Karpas-422 (cell line): ENCODE measurements at regions not wholly inside any gene's neighbourhood (a gene's known extent, or its start where the extent isn't known, plus 50 kb on each side); places are given as distances from the start of the nearest gene placed in this dataset.

Experiments
- DNase-seq: peaks from one replicate; pipeline ENCODE4 v3.0.0-alpha.2; 2015
- H2AFZ ChIP-seq: fragments of 200-600 bp; sonication (generic); 2 replicates; pipeline ENCODE4 v1.6.1; 2014; ENCODE audit warnings: antibody characterized with exemption, low read length, mixed read lengths
- H3K27ac ChIP-seq: fragments of 200-600 bp; sonication (generic); 2 replicates; pipeline ENCODE4 v1.5.1; 2014; ENCODE audit warnings: mild to moderate bottlenecking, low read length, moderate library complexity
- H3K27me3 ChIP-seq: fragments of 200-600 bp; sonication (generic); 2 replicates; pipeline ENCODE4 v1.6.1; 2014; ENCODE audit warnings: low read length, mixed read lengths
- H3K36me3 ChIP-seq: fragments of 200-600 bp; sonication (generic); 2 replicates; pipeline ENCODE4 v1.6.1; 2014; ENCODE audit warnings: low read length, mixed read lengths; ENCODE audit not compliant: insufficient read depth
- H3K4me1 ChIP-seq: fragments of 200-600 bp; sonication (generic); 2 replicates; pipeline ENCODE4 v1.6.1; 2014; ENCODE audit warnings: mild to moderate bottlenecking, low read length, mixed read lengths
- H3K4me2 ChIP-seq: fragments of 200-600 bp; sonication (generic); 2 replicates; pipeline ENCODE4 v1.6.1; 2014; ENCODE audit warnings: low read length, low read depth, mild to moderate bottlenecking; ENCODE audit not compliant: poor library complexity, severe bottlenecking
- H3K4me3 ChIP-seq: fragments of 200-600 bp; sonication (generic); 2 replicates; pipeline ENCODE4 v1.5.1; 2014; ENCODE audit warnings: mild to moderate bottlenecking, antibody characterized with exemption, low read length, mixed read lengths
- H3K79me2 ChIP-seq: fragments of 200-600 bp; sonication (generic); 2 replicates; pipeline ENCODE4 v1.6.1; 2014; ENCODE audit warnings: mild to moderate bottlenecking, low read length, mixed read lengths
- H3K9ac ChIP-seq: fragments of 200-600 bp; sonication (generic); 2 replicates; pipeline ENCODE4 v1.6.0; 2014; ENCODE audit warnings: low read length
- H3K9me2 ChIP-seq: fragments of 200-600 bp; sonication (generic), shearing (Covaris generic); replicated peaks from 2 replicates; pipeline ENCODE4 v1.6.0; 2014; ENCODE audit warnings: mild to moderate bottlenecking, low read length, moderate library complexity; ENCODE audit not compliant: insufficient read depth
- H3K9me3 ChIP-seq: fragments of 300-700, 200-600 bp; sonication (generic); 2 replicates; pipeline ENCODE4 v1.6.1; 2014; ENCODE audit warnings: low read length, mixed read lengths
- H4K20me1 ChIP-seq: fragments of 200-600 bp; sonication (generic); 2 replicates; pipeline ENCODE4 v1.6.1; 2014; ENCODE audit warnings: mild to moderate bottlenecking, antibody characterized with exemption, low read length, low read depth; ENCODE audit not compliant: insufficient read depth

- no peaks in the 10 kb centered on the region for H3K79me2 ChIP-seq
- no peaks in the 10 kb centered on the region for H3K36me3 ChIP-seq
- H3K9me2 ChIP-seq = no peaks in the 10 kb centered on the region
- no peak overlapping the region for H3K4me3 ChIP-seq
- no peak overlapping the region for H3K27ac ChIP-seq
- H2AFZ ChIP-seq = no peak overlapping the region
- no peak overlapping the region for H3K4me2 ChIP-seq
- H3K9ac ChIP-seq = no peak overlapping the region
- H3K9me3 ChIP-seq = no peaks in the 10 kb centered on the region
- no peaks in the 10 kb centered on the region for H3K27me3 ChIP-seq
- no peaks in the 10 kb centered on the region for H4K20me1 ChIP-seq
- peaks cover 5% of the 10 kb centered on the region for H3K4me1 ChIP-seq
- no peak for DNase-seq
Observed at GRCh38 chr12:107523775-107524535, 161.6 kb upstream of the PWP1 start.

- no peak overlapping the region for H3K27ac ChIP-seq
- no peak overlapping the region for H2AFZ ChIP-seq
- H3K9ac ChIP-seq = no peak overlapping the region
- H3K4me1 ChIP-seq = peaks cover 5% of the 10 kb centered on the region
- H3K9me2 ChIP-seq = no peaks in the 10 kb centered on the region
- DNase-seq = no peak
- no peaks in the 10 kb centered on the region for H3K9me3 ChIP-seq
- no peak overlapping the region for H3K4me2 ChIP-seq
- H3K4me3 ChIP-seq = no peak overlapping the region
- H3K79me2 ChIP-seq = no peaks in the 10 kb centered on the region
- H3K36me3 ChIP-seq = no peaks in the 10 kb centered on the region
- no peaks in the 10 kb centered on the region for H4K20me1 ChIP-seq
- no peaks in the 10 kb centered on the region for H3K27me3 ChIP-seq
Observed at GRCh38 chr12:107525063-107525718, 160.4 kb upstream of the PWP1 start.

GRCh38 chr12:107525719-107526554, 159.7 kb upstream of the PWP1 start:
- Histone ChIP-seq H3K79me2 (no peaks in the 10 kb centered on the region), H3K27ac (no peak overlapping the region), H3K27me3 (no peaks in the 10 kb centered on the region), H3K36me3 (no peaks in the 10 kb centered on the region), H3K9ac (no peak overlapping the region), H4K20me1 (no peaks in the 10 kb centered on the region), H3K4me3 (no peak overlapping the region), H3K9me3 (no peaks in the 10 kb centered on the region), H3K4me2 (no peak overlapping the region), H2AFZ (no peak overlapping the region), H3K9me2 (no peaks in the 10 kb centered on the region), H3K4me1 (peaks cover 5% of the 10 kb centered on the region)
- DNase-seq = no peak

GRCh38 chr12:107526555-107527180, 158.9 kb upstream of the PWP1 start:
- no peak overlapping the region for H3K27ac ChIP-seq
- no peak overlapping the region for H3K4me3 ChIP-seq
- no peaks in the 10 kb centered on the region for H4K20me1 ChIP-seq
- no peak overlapping the region for H3K4me2 ChIP-seq
- no peak overlapping the region for H3K9ac ChIP-seq
- no peak overlapping the region for H2AFZ ChIP-seq
- peaks cover 5% of the 10 kb centered on the region for H3K4me1 ChIP-seq
- H3K27me3 ChIP-seq = 0 out of 2 replicates have a peak, but pooled peaks cover under 1% of the 10 kb centered on the region
- H3K79me2 ChIP-seq = no peaks in the 10 kb centered on the region
- H3K9me2 ChIP-seq = no peaks in the 10 kb centered on the region
- no peaks in the 10 kb centered on the region for H3K36me3 ChIP-seq
- DNase-seq = no peak
- H3K9me3 ChIP-seq = no peaks in the 10 kb centered on the region

GRCh38 chr12:107528731-107529365, 156.8 kb upstream of the PWP1 start:
- no peak overlapping the region for H3K27ac ChIP-seq
- no peaks in the 10 kb centered on the region for H3K79me2 ChIP-seq
- H3K36me3 ChIP-seq = no peaks in the 10 kb centered on the region
- H3K9me2 ChIP-seq = no peaks in the 10 kb centered on the region
- no peaks in the 10 kb centered on the region for H3K9me3 ChIP-seq
- 0 out of 2 replicates have a peak, but pooled peaks cover 2% of the 10 kb centered on the region for H3K27me3 ChIP-seq
- H3K4me1 ChIP-seq = peaks cover 3% of the 10 kb centered on the region
- H4K20me1 ChIP-seq = no peaks in the 10 kb centered on the region
- no peak overlapping the region for H3K9ac ChIP-seq
- no peak overlapping the region for H2AFZ ChIP-seq
- no peak overlapping the region for H3K4me3 ChIP-seq
- no peak for DNase-seq
- no peak overlapping the region for H3K4me2 ChIP-seq

GRCh38 chr12:107529991-107530390, 155.6 kb upstream of the PWP1 start:
- Histone ChIP-seq H3K9me3 (no peaks in the 10 kb centered on the region), H3K9ac (no peak overlapping the region), H3K27ac (no peak overlapping the region), H3K36me3 (no peaks in the 10 kb centered on the region), H2AFZ (no peak overlapping the region), H3K4me3 (no peak overlapping the region), H3K4me2 (no peak overlapping the region), H4K20me1 (no peaks in the 10 kb centered on the region), H3K79me2 (no peaks in the 10 kb centered on the region), H3K9me2 (no peaks in the 10 kb centered on the region), H3K4me1 (no peaks in the 10 kb centered on the region), H3K27me3 (0 out of 2 replicates have a peak, but pooled peaks cover 2% of the 10 kb centered on the region)
- no peak for DNase-seq

- no peaks in the 10 kb centered on the region for H3K79me2 ChIP-seq
- H2AFZ ChIP-seq = no peak overlapping the region
- H3K4me1 ChIP-seq = no peaks in the 10 kb centered on the region
- 0 out of 2 replicates have a peak, but pooled peaks cover 2% of the 10 kb centered on the region for H3K27me3 ChIP-seq
- no peak overlapping the region for H3K27ac ChIP-seq
- H3K36me3 ChIP-seq = no peaks in the 10 kb centered on the region
- no peaks in the 10 kb centered on the region for H3K9me2 ChIP-seq
- H3K4me3 ChIP-seq = no peak overlapping the region
- no peak overlapping the region for H3K4me2 ChIP-seq
- DNase-seq = no peak
- no peak overlapping the region for H3K9ac ChIP-seq
- no peaks in the 10 kb centered on the region for H3K9me3 ChIP-seq
- no peaks in the 10 kb centered on the region for H4K20me1 ChIP-seq
Observed at GRCh38 chr12:107530701-107531100, 154.9 kb upstream of the PWP1 start.
